ENCODE measurements at regions not wholly inside any gene's neighbourhood (a gene's known extent, or its start where the extent isn't known, plus 50 kb on each side); places are given as distances from the start of the nearest gene placed in this dataset.
A peak's percentile ranks its signal among the peaks of the same experiment; 100 is the strongest.

- Histone ChIP-seq H3K4me1 (peaks cover 0 to 15% (median 0%) of the 10 kb centered on the region in 4 donors), H3K36me3 (no peaks in the 10 kb centered on the region), H3K4me3 (no peak overlapping the region), H3K27ac (no peak overlapping the region), H3K9me3 (no peaks in the 10 kb centered on the region), H3K27me3 (no peaks in the 10 kb centered on the region)
- WGBS, 2 donors, result 72 to 79% methylated on average over 3 of the region's 3 CpGs
- TF ChIP-seq POLR2A (IDR thresholded peaks at IDR 0.05) (no peak), EP300 (IDR thresholded peaks at IDR 0.05) (no peak), CTCF (IDR thresholded peaks at IDR 0.05) (no peak)
- DNase-seq (ENCODE audit: low spot score in 2 of 2), result no peak
These were observed 136.9 kb upstream of the GUCY1A1 start for GRCh38 chr4:155529716-155530115.

DNA sequence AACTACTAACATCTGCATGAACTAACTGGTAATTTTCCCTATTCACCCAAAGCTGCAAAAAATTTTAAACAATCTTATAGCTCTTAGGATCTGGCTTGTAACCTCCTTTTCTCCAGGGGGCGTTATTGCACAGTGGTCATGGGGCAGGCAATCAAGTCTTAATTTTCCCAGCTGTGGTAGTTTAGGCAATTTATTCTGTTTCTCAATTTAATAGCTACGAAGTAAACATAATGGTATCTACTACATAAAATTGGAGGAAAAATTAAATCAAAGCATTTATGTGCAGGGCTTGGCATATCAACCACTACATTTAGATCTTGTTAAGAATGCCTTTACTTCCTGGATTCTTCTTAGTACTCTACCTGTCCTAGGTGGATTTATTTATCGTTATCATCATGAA lies 137.4 kb upstream of the GUCY1A1 start:
- H3K4me1 ChIP-seq, result peaks cover 0 to 15% (median 0%) of the 10 kb centered on the region in 4 donors

DNA sequence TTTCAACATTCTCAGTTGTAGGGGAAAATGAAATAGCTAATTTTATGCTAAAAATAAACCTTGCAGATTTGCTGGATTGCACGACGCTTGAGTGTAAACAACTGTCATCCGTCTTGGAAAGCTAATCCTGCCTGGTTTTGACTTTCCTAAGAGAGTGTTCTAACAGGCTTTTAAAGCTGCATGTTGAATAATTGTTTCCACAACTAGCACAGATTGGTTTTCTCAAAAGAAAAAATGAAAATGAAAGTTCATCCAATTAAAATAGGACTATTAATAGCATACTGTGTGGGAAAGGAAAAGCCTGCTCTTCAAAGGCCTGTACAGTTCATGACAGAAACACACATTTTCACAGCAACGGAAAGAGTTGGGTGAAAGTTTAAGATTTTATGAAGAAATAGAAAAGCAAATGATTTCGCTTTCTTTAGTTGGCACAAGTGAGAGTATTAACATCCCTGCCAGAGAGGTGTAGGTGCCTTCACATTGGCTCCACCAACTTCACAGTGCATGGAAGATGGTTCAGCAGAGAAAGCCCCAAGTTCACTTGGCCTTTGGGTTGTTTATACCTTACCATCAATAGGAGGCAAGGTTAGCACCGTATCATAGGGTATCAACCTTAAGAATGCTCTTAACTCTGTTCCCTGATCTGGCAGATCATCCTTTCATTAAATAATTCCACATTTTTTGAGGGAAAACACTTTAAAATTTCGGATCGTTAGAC lies 140.0 kb upstream of the GUCY1A1 start:
- Histone ChIP-seq H3K27me3 (no peaks in the 10 kb centered on the region), H3K4me3 (peak overlapping the region in 1 of 4 donors; percentile 14), H3K4me1 (peaks cover 0 to 10% (median 0%) of the 10 kb centered on the region in 4 donors), H3K9me3 (no peaks in the 10 kb centered on the region), H3K27ac (peak overlapping the region in 2 of 4 donors; percentile 13 to 80), H3K36me3 (no peaks in the 10 kb centered on the region)
- 42 to 44% methylated on average over 8 of the region's 8 CpGs for WGBS, 2 donors
- TF ChIP-seq POLR2A (IDR thresholded peaks at IDR 0.05), result no peak
- TF ChIP-seq EP300 (IDR thresholded peaks at IDR 0.05), result peak in 1 of 2 donors; percentile 28
- no peak for DNase-seq (ENCODE audit: low spot score in 2 of 2)

More for the DNA sequence above, 137.4 kb upstream of the GUCY1A1 start:
- no peak overlapping the region for H3K4me3 ChIP-seq
- no peaks in the 10 kb centered on the region for H3K27me3 ChIP-seq
- H3K27ac ChIP-seq, result no peak overlapping the region
- no peak for TF ChIP-seq CTCF (IDR thresholded peaks at IDR 0.05)
- 62 to 70% methylated on average over 3 of the region's 3 CpGs for WGBS, 2 donors
- H3K36me3 ChIP-seq, result no peaks in the 10 kb centered on the region
- DNase-seq (ENCODE audit: low spot score in 2 of 2), result no peak
- no peaks in the 10 kb centered on the region for H3K9me3 ChIP-seq

DNA sequence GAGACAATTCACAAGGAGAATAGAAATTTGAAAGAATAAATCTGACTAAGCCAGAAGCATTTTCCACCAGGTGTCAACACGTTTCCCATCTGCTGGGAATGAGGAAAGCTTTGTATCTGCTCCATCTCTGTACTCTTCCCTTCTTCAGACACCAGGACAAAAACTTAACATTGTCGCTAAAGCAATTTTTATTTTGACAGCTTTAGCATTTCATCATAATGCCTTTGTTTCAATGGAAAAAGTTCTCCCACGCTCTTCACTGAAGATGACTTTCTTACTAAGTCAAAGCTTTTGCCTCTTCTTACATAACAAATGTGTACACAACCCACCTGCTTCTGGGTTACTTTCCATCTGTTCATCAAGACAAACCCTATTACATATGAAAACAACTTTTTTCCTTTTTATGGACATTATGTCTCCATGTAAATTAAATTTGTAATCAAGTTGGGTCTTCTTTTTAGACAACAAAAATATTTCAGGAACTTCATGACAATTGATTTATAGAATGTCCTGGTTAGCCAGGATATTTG lies 141.7 kb upstream of the GUCY1A1 start:
- 83 to 86% methylated on average over 3 of the region's 3 CpGs for WGBS, 2 donors
- H3K27ac ChIP-seq, result no peak overlapping the region

GRCh38 chr4:155523358-155523757 lies 143.3 kb upstream of the GUCY1A1 start:
- DNase-seq (ENCODE audit: low spot score in 2 of 2), result no peak
- WGBS, 2 donors, result 83 to 89% methylated on average over 2 of the region's 2 CpGs
- H3K36me3 ChIP-seq, result no peaks in the 10 kb centered on the region
- no peak overlapping the region for H3K4me3 ChIP-seq
- peaks cover 0 to 10% (median 0%) of the 10 kb centered on the region in 4 donors for H3K4me1 ChIP-seq
- H3K27me3 ChIP-seq, result no peaks in the 10 kb centered on the region
- TF ChIP-seq EP300 (IDR thresholded peaks at IDR 0.05), result no peak
- no peak for TF ChIP-seq POLR2A (IDR thresholded peaks at IDR 0.05)
- TF ChIP-seq CTCF (IDR thresholded peaks at IDR 0.05), result no peak
- no peak overlapping the region for H3K27ac ChIP-seq
- no peaks in the 10 kb centered on the region for H3K9me3 ChIP-seq

More for the DNA sequence above, 141.7 kb upstream of the GUCY1A1 start:
- TF ChIP-seq POLR2A (IDR thresholded peaks at IDR 0.05) (no peak), EP300 (IDR thresholded peaks at IDR 0.05) (no peak), CTCF (IDR thresholded peaks at IDR 0.05) (no peak)
- H3K9me3 ChIP-seq, result no peaks in the 10 kb centered on the region
- H3K27me3 ChIP-seq, result no peaks in the 10 kb centered on the region
- no peak for DNase-seq (ENCODE audit: low spot score in 2 of 2)
- H3K4me3 ChIP-seq, result no peak overlapping the region
- peaks cover 0 to 10% (median 0%) of the 10 kb centered on the region in 4 donors for H3K4me1 ChIP-seq
- no peaks in the 10 kb centered on the region for H3K36me3 ChIP-seq
